Trophoblast cell (in vitro differentiated cells and primary cell): ENCODE measurements at regions not wholly inside any gene's neighbourhood (a gene's known extent, or its start where the extent isn't known, plus 50 kb on each side); places are given as distances from the start of the nearest gene placed in this dataset.

ENCODE experiments used
- DNase-seq, 2 donors: peaks; one replicate each; pipeline ENCODE4 v3.0.0-alpha.2; 2016
- H2AFZ ChIP-seq: 2 replicates; pipeline ENCODE4 v1.6.1; 2013; ENCODE audit warnings: low read length, moderate library complexity, mild to moderate bottlenecking; ENCODE audit not compliant: insufficient read depth, poor library complexity
- H2AK5ac ChIP-seq: 2 replicates; pipeline ENCODE4 v1.6.1; 2013; ENCODE audit warnings: mild to moderate bottlenecking, low read length
- H2BK120ac ChIP-seq: 2 replicates; pipeline ENCODE4 v1.6.1; 2013; ENCODE audit warnings: low read length, mild to moderate bottlenecking, moderate library complexity; ENCODE audit not compliant: insufficient read depth, poor library complexity
- H2BK12ac ChIP-seq: 2 replicates; pipeline ENCODE4 v1.6.1; 2013; ENCODE audit warnings: mild to moderate bottlenecking, low read length, moderate library complexity
- H2BK5ac ChIP-seq: 2 replicates; pipeline ENCODE4 v1.6.1; 2013; ENCODE audit warnings: low read length, low read depth, moderate library complexity, mild to moderate bottlenecking; ENCODE audit not compliant: poor library complexity
- H3K14ac ChIP-seq: 2 replicates; pipeline ENCODE4 v1.6.1; 2013; ENCODE audit warnings: mild to moderate bottlenecking, low read length
- H3K18ac ChIP-seq: 2 replicates; pipeline ENCODE4 v1.6.1; 2013; ENCODE audit warnings: mild to moderate bottlenecking, low read length
- H3K23ac ChIP-seq: 2 replicates; pipeline ENCODE4 v1.6.1; 2013; ENCODE audit warnings: low read length
- H3K27ac ChIP-seq: 2 replicates; pipeline ENCODE4 v1.5.1; 2013; ENCODE audit warnings: low read depth, mild to moderate bottlenecking, inconsistent platforms, low read length, moderate library complexity
- H3K27me3 ChIP-seq: 2 replicates; pipeline ENCODE4 v1.6.1; 2013; ENCODE audit warnings: inconsistent platforms, mild to moderate bottlenecking, low read length, moderate library complexity; ENCODE audit not compliant: insufficient read depth
- H3K36me3 ChIP-seq, 2 experiments: 1 replicate in 1 of 2; 2 replicates in 1 of 2; pipeline ENCODE4 v1.6.1; 2013; ENCODE audit warnings: low read length in 2 of 2, mild to moderate bottlenecking in 2 of 2, moderate library complexity in 1 of 2; ENCODE audit not compliant: insufficient read depth in 2 of 2, control insufficient read depth in 1 of 2
- H3K4ac ChIP-seq: 2 replicates; pipeline ENCODE4 v1.6.1; 2013; ENCODE audit warnings: low read depth, mild to moderate bottlenecking, low read length, moderate library complexity
- H3K4me1 ChIP-seq, 2 experiments: 1 replicate in 1 of 2; 2 replicates in 1 of 2; pipeline ENCODE4 v1.6.1; 2013; ENCODE audit warnings: low read length in 2 of 2, mild to moderate bottlenecking in 2 of 2, moderate library complexity in 1 of 2; ENCODE audit not compliant: insufficient read depth in 2 of 2, control insufficient read depth in 1 of 2
- H3K4me2 ChIP-seq: 2 replicates; pipeline ENCODE4 v1.6.1; 2013; ENCODE audit warnings: inconsistent platforms, mild to moderate bottlenecking, low read length, moderate library complexity
- H3K4me3 ChIP-seq: 2 replicates; pipeline ENCODE4 v1.5.1; 2013; ENCODE audit warnings: mild to moderate bottlenecking, low read depth, low read length, inconsistent platforms
- H3K79me1 ChIP-seq: one replicate; pipeline ENCODE4 v1.6.1; 2013; ENCODE audit warnings: low read length
- H3K79me2 ChIP-seq: 2 replicates; pipeline ENCODE4 v1.6.1; 2013; ENCODE audit warnings: low read length, mild to moderate bottlenecking; ENCODE audit not compliant: control insufficient read depth, insufficient read depth, poor library complexity
- H3K9ac ChIP-seq: 2 replicates; pipeline ENCODE4 v1.6.1; 2013; ENCODE audit warnings: mild to moderate bottlenecking, low read length
- H3K9me3 ChIP-seq: 2 replicates; pipeline ENCODE4 v1.6.1; 2013; ENCODE audit warnings: low read depth, mild to moderate bottlenecking, control low read depth, inconsistent platforms, low read length; ENCODE audit not compliant: insufficient read depth
- H4K12ac ChIP-seq: 2 replicates; pipeline ENCODE4 v1.6.1; 2013; ENCODE audit warnings: low read depth, mild to moderate bottlenecking, low read length, moderate library complexity
- H4K8ac ChIP-seq: 2 replicates; pipeline ENCODE4 v1.6.1; 2013; ENCODE audit warnings: low read depth, mild to moderate bottlenecking, low read length, moderate library complexity
- H4K91ac ChIP-seq: one replicate; pipeline ENCODE4 v1.6.1; 2013; ENCODE audit warnings: low read depth, mild to moderate bottlenecking, low read length, moderate library complexity
- WGBS: extraction: QIAGEN DNeasy Blood & Tissue Kit; methylation state at CpG from one replicate; pipeline ENCODE4 v1.1.7; 2013; ENCODE audit warnings: missing lambda C conversion rate; ENCODE audit not compliant: insufficient read length, insufficient coverage; ENCODE audit errors: extremely low coverage; 5-methylcytosine and 5-hydroxymethylcytosine counted together

DNA sequence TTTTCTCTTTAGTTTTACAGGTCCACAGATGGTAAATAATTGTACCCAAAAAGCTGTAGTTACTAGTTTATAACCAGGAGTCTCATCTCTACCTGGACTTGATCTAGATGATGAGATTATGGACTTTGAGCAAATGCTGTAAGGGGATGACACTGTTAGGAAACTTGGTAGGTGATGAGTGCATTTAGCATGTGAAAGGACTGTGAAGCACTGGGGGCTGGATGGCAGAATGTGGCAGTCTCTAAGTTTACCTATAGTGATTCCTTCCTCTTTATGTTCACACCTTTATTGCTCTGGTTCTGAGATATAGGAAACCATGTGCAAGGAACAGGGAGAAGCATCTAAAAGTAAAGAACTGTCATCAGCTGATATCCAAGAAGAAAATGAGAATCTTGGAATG is 230.7 kb upstream of the CHORDC1 start:
- H3K4me2 ChIP-seq = no peak overlapping the region
- no peaks in the 10 kb centered on the region for H3K79me2 ChIP-seq
- no peak overlapping the region for H3K4me3 ChIP-seq
- no peak overlapping the region for H2AK5ac ChIP-seq
- peak overlapping the region; percentile 90 for H2BK120ac ChIP-seq
- no peak overlapping the region for H3K4ac ChIP-seq
- no peak overlapping the region for H2BK5ac ChIP-seq
- no peak overlapping the region for H3K14ac ChIP-seq
- no peak overlapping the region for H4K12ac ChIP-seq
- H3K23ac ChIP-seq = no peak overlapping the region
- H4K91ac ChIP-seq = no peak overlapping the region
- H3K4me1 ChIP-seq = peaks cover 0 to 2% of the 10 kb centered on the region in 2 experiments
- no peak overlapping the region for H3K18ac ChIP-seq
- DNase-seq = no peak
- H3K27ac ChIP-seq = peak overlapping the region; percentile 32
- no peaks in the 10 kb centered on the region for H3K9me3 ChIP-seq
- H3K79me1 ChIP-seq = peaks cover 8% of the 10 kb centered on the region
- no peak overlapping the region for H3K9ac ChIP-seq
- peaks cover 0 to 2% of the 10 kb centered on the region in 2 experiments for H3K36me3 ChIP-seq
- H3K27me3 ChIP-seq = no peaks in the 10 kb centered on the region
- no peak overlapping the region for H4K8ac ChIP-seq
- no peak overlapping the region for H2AFZ ChIP-seq
- no peak overlapping the region for H2BK12ac ChIP-seq

DNA sequence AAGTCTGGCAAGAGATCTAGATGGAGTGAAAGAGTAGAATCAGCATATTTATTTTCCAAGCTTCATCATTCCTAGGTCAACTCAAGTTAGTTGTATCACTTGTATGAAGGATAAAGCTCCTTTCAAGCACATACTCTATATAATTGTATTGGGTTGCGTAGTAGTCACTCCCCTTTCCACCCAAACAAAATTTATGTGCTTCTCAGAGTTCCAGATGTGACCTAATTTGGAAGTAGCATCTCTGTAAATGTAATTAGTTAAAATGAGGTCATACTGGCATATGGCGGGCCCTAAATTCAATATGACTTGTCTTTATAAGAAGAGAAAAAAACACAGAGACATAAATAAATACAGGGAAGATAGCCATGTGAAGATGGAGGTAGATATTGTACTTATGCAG is 226.8 kb upstream of the CHORDC1 start:
- Histone ChIP-seq H2BK12ac (no peak overlapping the region), H3K18ac (no peak overlapping the region), H3K36me3 (no peaks in the 10 kb centered on the region), H3K27me3 (no peaks in the 10 kb centered on the region), H3K4me2 (no peak overlapping the region), H3K4me1 (peaks cover 0 to 2% of the 10 kb centered on the region in 2 experiments), H4K8ac (no peak overlapping the region), H3K79me1 (peaks cover 4% of the 10 kb centered on the region), H2AK5ac (no peak overlapping the region), H3K14ac (no peak overlapping the region), H3K4ac (no peak overlapping the region), H3K27ac (no peak overlapping the region), H3K9me3 (no peaks in the 10 kb centered on the region), H2AFZ (no peak overlapping the region), H2BK5ac (peak overlapping the region; percentile 40), H2BK120ac (no peak overlapping the region), H4K12ac (no peak overlapping the region), H4K91ac (peak overlapping the region; percentile 37), H3K79me2 (no peaks in the 10 kb centered on the region), H3K23ac (no peak overlapping the region), H3K4me3 (no peak overlapping the region), H3K9ac (no peak overlapping the region)
- WGBS = no CpG with 5 or more reads among the region's 2 CpGs
- no peak for DNase-seq

DNA sequence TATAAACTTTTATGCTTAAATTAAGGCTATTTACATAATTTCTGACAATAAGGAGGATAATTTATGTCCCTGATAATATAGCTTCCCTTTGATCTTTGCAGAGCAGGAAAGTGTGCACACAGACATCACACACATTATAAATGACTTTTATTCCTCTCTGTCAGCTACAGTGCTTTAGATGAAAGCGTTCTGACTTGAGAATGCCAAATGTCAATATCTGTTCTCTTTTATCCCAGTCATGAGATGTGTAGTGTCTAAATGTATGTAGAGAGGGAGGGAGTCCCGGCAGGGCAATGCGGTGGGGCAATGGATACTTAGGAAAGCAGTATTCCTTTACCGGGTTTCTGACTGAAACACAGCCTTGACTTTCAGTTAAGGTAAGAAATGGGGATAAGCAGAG is 225.4 kb upstream of the CHORDC1 start:
- Histone ChIP-seq H2BK120ac (no peak overlapping the region), H3K18ac (no peak overlapping the region), H3K79me1 (no peaks in the 10 kb centered on the region), H4K8ac (no peak overlapping the region), H3K79me2 (no peaks in the 10 kb centered on the region), H2AFZ (no peak overlapping the region), H3K4me1 (no peaks in the 10 kb centered on the region), H3K14ac (no peak overlapping the region), H3K4me3 (no peak overlapping the region), H3K23ac (no peak overlapping the region), H3K9me3 (no peaks in the 10 kb centered on the region), H2AK5ac (no peak overlapping the region), H2BK12ac (no peak overlapping the region), H3K4me2 (no peak overlapping the region), H4K12ac (no peak overlapping the region), H2BK5ac (no peak overlapping the region), H3K9ac (no peak overlapping the region), H4K91ac (no peak overlapping the region), H3K36me3 (no peaks in the 10 kb centered on the region), H3K27me3 (no peaks in the 10 kb centered on the region), H3K4ac (no peak overlapping the region), H3K27ac (no peak overlapping the region)
- DNase-seq = no peak
- WGBS = no CpG with 5 or more reads among the region's 4 CpGs

DNA sequence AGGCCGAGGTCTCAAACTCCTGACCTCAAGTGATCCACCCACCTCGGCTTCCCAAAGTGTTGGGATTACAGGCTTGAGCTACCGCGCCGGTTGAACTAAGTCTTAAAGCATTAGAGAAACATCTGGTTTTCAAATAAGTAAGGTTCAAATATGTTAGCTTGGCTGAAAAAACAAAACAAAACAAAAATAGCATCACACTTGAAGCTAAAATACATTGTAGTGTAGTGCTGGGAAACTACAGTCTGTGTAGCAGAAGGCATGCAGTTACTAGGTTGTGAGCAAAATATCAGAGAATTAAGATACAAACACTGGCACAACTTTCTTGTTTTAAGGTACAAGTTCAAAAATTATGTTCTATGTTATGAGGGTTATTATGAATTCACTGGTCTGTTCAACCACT is 224.8 kb upstream of the CHORDC1 start:
- H2AFZ ChIP-seq = no peak overlapping the region
- H3K18ac ChIP-seq = no peak overlapping the region
- H3K14ac ChIP-seq = no peak overlapping the region
- H2BK5ac ChIP-seq = no peak overlapping the region
- H3K27ac ChIP-seq = no peak overlapping the region
- H4K8ac ChIP-seq = peak overlapping the region; percentile 28
- H3K79me1 ChIP-seq = no peaks in the 10 kb centered on the region
- no peak overlapping the region for H4K12ac ChIP-seq
- no peak overlapping the region for H3K4me2 ChIP-seq
- no CpG with 5 or more reads among the region's 5 CpGs for WGBS
- H3K9ac ChIP-seq = no peak overlapping the region
- H2BK120ac ChIP-seq = peak overlapping the region; percentile 51
- no peak overlapping the region for H4K91ac ChIP-seq
- H3K4me1 ChIP-seq = no peaks in the 10 kb centered on the region
- H3K9me3 ChIP-seq = no peaks in the 10 kb centered on the region
- H3K4ac ChIP-seq = no peak overlapping the region
- no peak overlapping the region for H2AK5ac ChIP-seq
- no peak overlapping the region for H2BK12ac ChIP-seq
- no peak overlapping the region for H3K23ac ChIP-seq
- H3K27me3 ChIP-seq = no peaks in the 10 kb centered on the region
- H3K36me3 ChIP-seq = no peaks in the 10 kb centered on the region
- no peak overlapping the region for H3K4me3 ChIP-seq
- H3K79me2 ChIP-seq = no peaks in the 10 kb centered on the region
- no peak for DNase-seq
